ENCODE measurements at regions not wholly inside any gene's neighbourhood (a gene's known extent, or its start where the extent isn't known, plus 50 kb on each side); places are given as distances from the start of the nearest gene placed in this dataset.

DNA sequence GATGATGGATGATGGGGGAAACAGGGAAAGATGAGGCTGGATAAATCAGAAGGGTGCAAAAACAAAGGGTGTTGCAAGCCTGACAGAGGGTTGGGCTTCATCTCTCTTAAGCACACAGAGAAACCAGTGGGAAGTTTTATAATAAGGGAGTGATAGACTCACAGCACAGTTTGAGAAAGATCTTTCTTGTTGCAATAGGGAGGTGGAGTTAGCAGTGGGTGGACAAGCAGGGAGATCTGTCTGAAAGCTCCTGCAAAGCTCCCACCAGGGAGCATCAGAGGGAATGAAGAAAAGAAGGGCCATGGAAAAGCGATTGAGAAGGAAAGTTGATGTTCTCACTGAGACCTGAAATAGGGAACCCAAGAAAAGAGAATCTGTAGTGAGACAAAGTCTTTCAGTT, 64.9 kb downstream of the BOD1L2 start:
- TF ChIP-seq, protein P1, sequence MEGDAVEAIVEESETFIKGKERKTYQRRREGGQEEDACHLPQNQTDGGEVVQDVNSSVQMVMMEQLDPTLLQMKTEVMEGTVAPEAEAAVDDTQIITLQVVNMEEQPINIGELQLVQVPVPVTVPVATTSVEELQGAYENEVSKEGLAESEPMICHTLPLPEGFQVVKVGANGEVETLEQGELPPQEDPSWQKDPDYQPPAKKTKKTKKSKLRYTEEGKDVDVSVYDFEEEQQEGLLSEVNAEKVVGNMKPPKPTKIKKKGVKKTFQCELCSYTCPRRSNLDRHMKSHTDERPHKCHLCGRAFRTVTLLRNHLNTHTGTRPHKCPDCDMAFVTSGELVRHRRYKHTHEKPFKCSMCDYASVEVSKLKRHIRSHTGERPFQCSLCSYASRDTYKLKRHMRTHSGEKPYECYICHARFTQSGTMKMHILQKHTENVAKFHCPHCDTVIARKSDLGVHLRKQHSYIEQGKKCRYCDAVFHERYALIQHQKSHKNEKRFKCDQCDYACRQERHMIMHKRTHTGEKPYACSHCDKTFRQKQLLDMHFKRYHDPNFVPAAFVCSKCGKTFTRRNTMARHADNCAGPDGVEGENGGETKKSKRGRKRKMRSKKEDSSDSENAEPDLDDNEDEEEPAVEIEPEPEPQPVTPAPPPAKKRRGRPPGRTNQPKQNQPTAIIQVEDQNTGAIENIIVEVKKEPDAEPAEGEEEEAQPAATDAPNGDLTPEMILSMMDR (IDR thresholded peaks at IDR 0.05) = no peak
- TF ChIP-seq POLR2A (IDR thresholded peaks at IDR 0.05) = no peak
